ENCODE measurements at regions not wholly inside any gene's neighbourhood (a gene's known extent, or its start where the extent isn't known, plus 50 kb on each side); places are given as distances from the start of the nearest gene placed in this dataset.

DNA sequence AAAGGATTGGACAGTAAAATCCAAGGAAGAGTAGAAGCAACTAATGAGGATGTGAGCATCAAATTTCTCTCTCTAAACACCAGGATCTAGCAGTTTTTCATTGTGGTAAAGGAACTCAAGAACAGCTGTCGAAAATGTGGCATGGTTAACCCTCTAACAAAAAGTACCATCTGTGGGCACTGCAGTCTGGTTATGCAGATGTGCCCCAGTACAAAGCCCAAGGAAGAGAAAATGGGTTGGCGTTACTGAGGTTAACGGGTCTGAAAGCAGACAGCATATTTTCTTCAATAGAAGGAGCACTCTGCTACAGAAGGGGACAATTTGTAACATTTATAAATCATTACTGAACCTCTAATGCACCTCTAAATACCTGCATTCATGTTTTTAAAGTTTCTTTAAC is 253.0 kb upstream of the HNRNPA3 start:
- TF ChIP-seq SP1 (CRISPR knock-in tag; conservative IDR thresholded peaks at IDR 0.05) = no peak
- no peak for TF ChIP-seq ATF1 (CRISPR knock-in tag; IDR thresholded peaks at IDR 0.05)
- no peak for TF ChIP-seq CTCF (IDR thresholded peaks at IDR 0.05)
- TF ChIP-seq, protein P1, sequence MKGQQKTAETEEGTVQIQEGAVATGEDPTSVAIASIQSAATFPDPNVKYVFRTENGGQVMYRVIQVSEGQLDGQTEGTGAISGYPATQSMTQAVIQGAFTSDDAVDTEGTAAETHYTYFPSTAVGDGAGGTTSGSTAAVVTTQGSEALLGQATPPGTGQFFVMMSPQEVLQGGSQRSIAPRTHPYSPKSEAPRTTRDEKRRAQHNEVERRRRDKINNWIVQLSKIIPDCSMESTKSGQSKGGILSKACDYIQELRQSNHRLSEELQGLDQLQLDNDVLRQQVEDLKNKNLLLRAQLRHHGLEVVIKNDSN (CRISPR knock-in tag; IDR thresholded peaks at IDR 0.05) = no peak
- TF ChIP-seq ESRRA (CRISPR knock-in tag; IDR thresholded peaks at IDR 0.05; ENCODE audit: borderline replicate concordance) = no peak
- no peak for TF ChIP-seq FOXP4 (CRISPR knock-in tag; IDR thresholded peaks at IDR 0.05)
- TF ChIP-seq, protein P2, sequence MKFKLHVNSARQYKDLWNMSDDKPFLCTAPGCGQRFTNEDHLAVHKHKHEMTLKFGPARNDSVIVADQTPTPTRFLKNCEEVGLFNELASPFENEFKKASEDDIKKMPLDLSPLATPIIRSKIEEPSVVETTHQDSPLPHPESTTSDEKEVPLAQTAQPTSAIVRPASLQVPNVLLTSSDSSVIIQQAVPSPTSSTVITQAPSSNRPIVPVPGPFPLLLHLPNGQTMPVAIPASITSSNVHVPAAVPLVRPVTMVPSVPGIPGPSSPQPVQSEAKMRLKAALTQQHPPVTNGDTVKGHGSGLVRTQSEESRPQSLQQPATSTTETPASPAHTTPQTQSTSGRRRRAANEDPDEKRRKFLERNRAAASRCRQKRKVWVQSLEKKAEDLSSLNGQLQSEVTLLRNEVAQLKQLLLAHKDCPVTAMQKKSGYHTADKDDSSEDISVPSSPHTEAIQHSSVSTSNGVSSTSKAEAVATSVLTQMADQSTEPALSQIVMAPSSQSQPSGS (CRISPR knock-in tag; IDR thresholded peaks at IDR 0.05; ENCODE audit: borderline replicate concordance, low read depth) = no peak

Measured in WTC11 (cell line).